ENCODE measurements at regions not wholly inside any gene's neighbourhood (a gene's known extent, or its start where the extent isn't known, plus 50 kb on each side); places are given as distances from the start of the nearest gene placed in this dataset.

DNA sequence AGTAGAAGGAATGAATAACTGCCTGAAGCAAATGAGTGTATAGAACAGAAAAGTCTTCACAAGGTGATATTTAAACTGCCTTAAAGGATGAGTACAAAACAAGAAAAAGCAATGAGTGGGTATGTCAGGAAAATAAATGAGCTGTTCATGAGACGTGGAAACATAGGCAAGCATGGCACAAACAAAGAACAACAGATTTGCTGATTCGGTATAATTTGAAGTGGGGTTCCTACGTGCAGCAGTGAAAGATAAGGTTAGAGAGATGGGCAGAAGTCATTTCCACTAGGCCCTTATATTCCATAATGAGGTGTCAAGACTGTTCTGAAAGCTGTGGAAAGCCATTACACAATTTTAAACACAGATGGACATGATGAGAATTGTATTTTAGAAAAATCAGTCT is 506.6 kb downstream of the KLHL13 start:
- TF ChIP-seq CTCF (IDR thresholded peaks at IDR 0.05; ENCODE audit: insufficient read depth, low read depth, low read length) (no peak), EZH2 (IDR thresholded peaks at IDR 0.05; ENCODE audit: insufficient read depth, low read length) (no peak)
